Fibroblast of lung (primary cell): ENCODE measurements at regions not wholly inside any gene's neighbourhood (a gene's known extent, or its start where the extent isn't known, plus 50 kb on each side); places are given as distances from the start of the nearest gene placed in this dataset.

Experiments used
- CTCF ChIP-seq, 2 donors: IDR thresholded peaks in 1 of 2; conservative IDR thresholded peaks in 1 of 2; 1 replicate in 1 of 2; 2 replicates in 1 of 2; pipeline ENCODE4 v1.5.1; 2011 to 2012; ENCODE audit warnings: low read length in 2 of 2, control low read depth in 1 of 2, inconsistent platforms in 1 of 2, low read depth in 1 of 2, mild to moderate bottlenecking in 1 of 2
- EZH2 ChIP-seq: IDR thresholded peaks from 2 replicates; pipeline ENCODE4 v1.5.1; 2012; ENCODE audit warnings: low read length, control low read depth, mild to moderate bottlenecking; ENCODE audit errors: missing control alignments

GRCh38 chr6:168194732-168195567 lies 115.9 kb upstream of the FRMD1 start:
- TF ChIP-seq CTCF (conservative IDR thresholded peaks at IDR 0.05 in 1 of 2, IDR thresholded peaks at IDR 0.05 in 1 of 2; ENCODE audit: low read depth in 1 of 2, low read length in 2 of 2) (no peak), EZH2 (no peak)
